ENCODE measurements at regions not wholly inside any gene's neighbourhood (a gene's known extent, or its start where the extent isn't known, plus 50 kb on each side); places are given as distances from the start of the nearest gene placed in this dataset.

- TF ChIP-seq SMC3 (IDR thresholded peaks at IDR 0.05; ENCODE audit: low read depth, low read length) (no peak), CTCF (conservative IDR thresholded peaks at IDR 0.05; ENCODE audit: low read depth, low read length) (no peak)
Observed at GRCh38 chr13:81425286-81425685, 1084.4 kb upstream of the SPRY2 start.

Data from IMR-90 (cell line).